ENCODE measurements at regions not wholly inside any gene's neighbourhood (a gene's known extent, or its start where the extent isn't known, plus 50 kb on each side); places are given as distances from the start of the nearest gene placed in this dataset.

GRCh38 chr4:34271479-34272355 is 1972.6 kb downstream of the ARAP2 start:
- Histone ChIP-seq H3K4me1 (ENCODE audit: control insufficient read depth, insufficient read depth, low read length) (no peaks in the 10 kb centered on the region), H3K27me3 (ENCODE audit: control insufficient read depth, insufficient read depth, low read length) (no peaks in the 10 kb centered on the region), H3K27ac (ENCODE audit: low read length) (no peak overlapping the region), H3K4me3 (ENCODE audit: low read depth in 2 of 2, low read length in 2 of 2) (no peak overlapping the region), H3K9me3 (ENCODE audit: control insufficient read depth, insufficient read depth, low read depth, low read length) (no peaks in the 10 kb centered on the region), H3K36me3 (ENCODE audit: control insufficient read depth, insufficient read depth, low read length) (no peaks in the 10 kb centered on the region)
- no peak for TF ChIP-seq TCF7L2 (IDR thresholded peaks at IDR 0.05; ENCODE audit: low read depth, low read length)
- no peak for TF ChIP-seq CTCF (IDR thresholded peaks at IDR 0.05)
- ATAC-seq = no peak
- BruUV-seq (replicated peaks) = no TSS peak
- intact Hi-C loops (cut with micrococcal nuclease; ENCODE audit: unreplicated experiment) (no loop called here), in situ Hi-C loops (cut with HindIII; ENCODE audit: low pct_unique_long_range_greater_than_20kb, low sequenced_read_pairs) (no loop called here)
- DNase-seq (ENCODE audit: low read depth, low spot score) = no peak
- CTCF ChIA-PET = no interaction called here
- POLR2A ChIA-PET = no interaction called here

- ChIA-PET CTCF (no interaction called here), POLR2A (no interaction called here)
- Histone ChIP-seq H3K9me3 (ENCODE audit: control insufficient read depth, insufficient read depth, low read depth, low read length) (no peaks in the 10 kb centered on the region), H3K27ac (ENCODE audit: low read length) (no peak overlapping the region), H3K4me3 (ENCODE audit: low read depth in 2 of 2, low read length in 2 of 2) (no peak overlapping the region), H3K27me3 (ENCODE audit: control insufficient read depth, insufficient read depth, low read length) (no peaks in the 10 kb centered on the region), H3K36me3 (ENCODE audit: control insufficient read depth, insufficient read depth, low read length) (no peaks in the 10 kb centered on the region), H3K4me1 (ENCODE audit: control insufficient read depth, insufficient read depth, low read length) (no peaks in the 10 kb centered on the region)
- intact Hi-C loops (cut with micrococcal nuclease; ENCODE audit: unreplicated experiment) (no loop called here), in situ Hi-C loops (cut with HindIII; ENCODE audit: low pct_unique_long_range_greater_than_20kb, low sequenced_read_pairs) (no loop called here)
- TF ChIP-seq REST (IDR thresholded peaks at IDR 0.05; ENCODE audit: insufficient read depth in 1 of 2, low read depth in 2 of 2, low read length in 1 of 2) (no peak), SIN3A (IDR thresholded peaks at IDR 0.05; ENCODE audit: borderline replicate concordance, insufficient read depth, low read depth, low read length) (no peak), CTCF (IDR thresholded peaks at IDR 0.05) (no peak), POLR2AphosphoS5 (IDR thresholded peaks at IDR 0.05; ENCODE audit: low read depth, low read length) (no peak), TCF7L2 (IDR thresholded peaks at IDR 0.05; ENCODE audit: low read depth, low read length) (no peak)
- no peak for DNase-seq (ENCODE audit: low read depth, low spot score)
- no peak for ATAC-seq
- BruUV-seq (replicated peaks) = no TSS peak
These were observed 1965.3 kb downstream of the ARAP2 start for GRCh38 chr4:34279011-34279410.

Data from Panc1 (cell line).